ENCODE measurements at regions not wholly inside any gene's neighbourhood (a gene's known extent, or its start where the extent isn't known, plus 50 kb on each side); places are given as distances from the start of the nearest gene placed in this dataset.

DNA sequence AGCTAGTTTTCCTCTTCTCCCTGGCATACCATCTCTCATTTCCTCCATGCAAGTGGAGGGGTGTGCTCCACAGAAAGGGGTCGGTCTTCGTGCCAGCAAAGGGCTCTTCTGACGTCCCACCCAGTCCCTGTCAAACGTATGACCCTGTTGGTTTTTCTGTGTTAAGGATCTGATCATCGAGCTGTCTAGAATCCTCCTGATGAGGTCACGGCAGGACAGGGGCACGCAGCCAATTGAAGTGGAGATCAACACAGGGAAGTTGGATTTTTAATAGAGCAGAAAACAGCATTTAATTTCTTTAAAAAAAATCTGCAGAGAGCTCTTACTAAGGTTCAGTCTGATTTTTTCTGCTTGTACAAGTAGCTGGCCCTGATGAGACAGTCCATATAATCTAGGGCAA lies 339.4 kb downstream of the TEX29 start:
- dilution Hi-C loops (cut with MboI; ENCODE audit: extremely low pct_ligation_motif_present, low sequenced_read_pairs), result no loop called here
- Histone ChIP-seq H3K9ac (ENCODE audit: control insufficient read depth, extremely low read depth, insufficient read depth, low read length) (no peak overlapping the region), H3K27me3 (ENCODE audit: control insufficient read depth, extremely low read depth, insufficient read depth, low read length) (no peaks in the 10 kb centered on the region), H3K79me2 (ENCODE audit: control insufficient read depth, insufficient read depth, low read length) (no peaks in the 10 kb centered on the region), H3K36me3 (ENCODE audit: control insufficient read depth in 2 of 2, extremely low read depth in 1 of 2, insufficient read depth in 2 of 2, low read length in 2 of 2) (no peaks in the 10 kb centered on the region), H4K20me1 (ENCODE audit: control insufficient read depth, extremely low read depth, insufficient read depth, low read length) (no peaks in the 10 kb centered on the region), H3K4me2 (ENCODE audit: control insufficient read depth, extremely low read depth, insufficient read depth, low read depth, low read length) (no peak overlapping the region), H2AFZ (ENCODE audit: control insufficient read depth, low read length) (no peak overlapping the region), H3K9me1 (ENCODE audit: control insufficient read depth, extremely low read depth, insufficient read depth, low read length) (no peaks in the 10 kb centered on the region), H3K27ac (ENCODE audit: control insufficient read depth, insufficient read depth, low read length) (no peak overlapping the region), H3K9me3 (ENCODE audit: control insufficient read depth, low read depth, low read length) (peaks cover 6% of the 10 kb centered on the region), H3K4me3 (ENCODE audit: control insufficient read depth in 2 of 3, extremely low read depth in 1 of 3, insufficient read depth in 2 of 3, low read depth in 1 of 3, low read length in 3 of 3) (no peak overlapping the region), H3K4me1 (ENCODE audit: control insufficient read depth, extremely low read depth, insufficient read depth, low read length) (no peaks in the 10 kb centered on the region)
- no peak for TF ChIP-seq EZH2 (IDR thresholded peaks at IDR 0.05; ENCODE audit: low read length)
- TF ChIP-seq, protein P1, sequence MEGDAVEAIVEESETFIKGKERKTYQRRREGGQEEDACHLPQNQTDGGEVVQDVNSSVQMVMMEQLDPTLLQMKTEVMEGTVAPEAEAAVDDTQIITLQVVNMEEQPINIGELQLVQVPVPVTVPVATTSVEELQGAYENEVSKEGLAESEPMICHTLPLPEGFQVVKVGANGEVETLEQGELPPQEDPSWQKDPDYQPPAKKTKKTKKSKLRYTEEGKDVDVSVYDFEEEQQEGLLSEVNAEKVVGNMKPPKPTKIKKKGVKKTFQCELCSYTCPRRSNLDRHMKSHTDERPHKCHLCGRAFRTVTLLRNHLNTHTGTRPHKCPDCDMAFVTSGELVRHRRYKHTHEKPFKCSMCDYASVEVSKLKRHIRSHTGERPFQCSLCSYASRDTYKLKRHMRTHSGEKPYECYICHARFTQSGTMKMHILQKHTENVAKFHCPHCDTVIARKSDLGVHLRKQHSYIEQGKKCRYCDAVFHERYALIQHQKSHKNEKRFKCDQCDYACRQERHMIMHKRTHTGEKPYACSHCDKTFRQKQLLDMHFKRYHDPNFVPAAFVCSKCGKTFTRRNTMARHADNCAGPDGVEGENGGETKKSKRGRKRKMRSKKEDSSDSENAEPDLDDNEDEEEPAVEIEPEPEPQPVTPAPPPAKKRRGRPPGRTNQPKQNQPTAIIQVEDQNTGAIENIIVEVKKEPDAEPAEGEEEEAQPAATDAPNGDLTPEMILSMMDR (optimal IDR thresholded peaks at IDR 0.05 in 1 of 3, IDR thresholded peaks at IDR 0.05 in 1 of 3, conservative IDR thresholded peaks at IDR 0.05 in 1 of 3; ENCODE audit: extremely low read depth in 1 of 3, insufficient read depth in 2 of 3, low read length in 3 of 3), result no peak
- DNase-seq (ENCODE audit: low read depth, low spot score) (no peak), FAIRE-seq (no peak)

DNA sequence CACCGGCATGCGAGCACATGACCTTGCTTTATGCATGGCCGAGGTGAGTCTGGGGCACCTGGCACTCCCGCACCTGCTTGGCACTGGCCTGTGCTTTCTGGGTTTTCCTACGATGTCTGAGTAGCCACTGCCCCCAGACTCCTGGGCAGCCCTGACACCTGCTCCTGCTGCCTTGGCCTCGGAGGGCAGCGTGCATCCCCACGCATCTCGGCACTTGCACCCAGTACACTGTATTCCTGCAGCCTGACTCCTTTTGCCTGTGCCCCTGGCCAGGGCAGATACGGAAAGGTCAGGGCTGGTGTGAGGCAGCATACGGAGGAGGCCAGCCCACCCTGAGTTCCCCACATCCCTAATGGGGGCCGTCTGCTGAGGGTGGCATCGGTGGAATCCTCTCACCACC lies 340.6 kb downstream of the TEX29 start:
- H3K4me1 ChIP-seq (ENCODE audit: control insufficient read depth, extremely low read depth, insufficient read depth, low read length), result no peaks in the 10 kb centered on the region
- H3K9me3 ChIP-seq (ENCODE audit: control insufficient read depth, low read depth, low read length), result peaks cover 6% of the 10 kb centered on the region
- no peaks in the 10 kb centered on the region for H3K9me1 ChIP-seq (ENCODE audit: control insufficient read depth, extremely low read depth, insufficient read depth, low read length)
- H4K20me1 ChIP-seq (ENCODE audit: control insufficient read depth, extremely low read depth, insufficient read depth, low read length), result no peaks in the 10 kb centered on the region
- H3K27ac ChIP-seq (ENCODE audit: control insufficient read depth, insufficient read depth, low read length), result no peak overlapping the region
- DNase-seq (ENCODE audit: low read depth, low spot score), result no peak
- no peaks in the 10 kb centered on the region for H3K36me3 ChIP-seq (ENCODE audit: control insufficient read depth in 2 of 2, extremely low read depth in 1 of 2, insufficient read depth in 2 of 2, low read length in 2 of 2)
- no peaks in the 10 kb centered on the region for H3K27me3 ChIP-seq (ENCODE audit: control insufficient read depth, extremely low read depth, insufficient read depth, low read length)
- no peak overlapping the region for H2AFZ ChIP-seq (ENCODE audit: control insufficient read depth, low read length)
- TF ChIP-seq, protein P1 (optimal IDR thresholded peaks at IDR 0.05 in 1 of 3, IDR thresholded peaks at IDR 0.05 in 1 of 3, conservative IDR thresholded peaks at IDR 0.05 in 1 of 3; ENCODE audit: extremely low read depth in 1 of 3, insufficient read depth in 2 of 3, low read length in 3 of 3), result no peak
- no peak for TF ChIP-seq EZH2 (IDR thresholded peaks at IDR 0.05; ENCODE audit: low read length)
- H3K79me2 ChIP-seq (ENCODE audit: control insufficient read depth, insufficient read depth, low read length), result no peaks in the 10 kb centered on the region
- H3K9ac ChIP-seq (ENCODE audit: control insufficient read depth, extremely low read depth, insufficient read depth, low read length), result no peak overlapping the region
- H3K4me2 ChIP-seq (ENCODE audit: control insufficient read depth, extremely low read depth, insufficient read depth, low read depth, low read length), result no peak overlapping the region
- dilution Hi-C loops (cut with MboI; ENCODE audit: extremely low pct_ligation_motif_present, low sequenced_read_pairs), result no loop called here
- H3K4me3 ChIP-seq (ENCODE audit: control insufficient read depth in 2 of 3, extremely low read depth in 1 of 3, insufficient read depth in 2 of 3, low read depth in 1 of 3, low read length in 3 of 3), result no peak overlapping the region
- FAIRE-seq, result no peak

Data from keratinocyte (primary cell).